GM19328 (cell line): ENCODE measurements at regions not wholly inside any gene's neighbourhood (a gene's known extent, or its start where the extent isn't known, plus 50 kb on each side); places are given as distances from the start of the nearest gene placed in this dataset.
"Not testable (repeated sequence)": the region's sequence is repeated elsewhere in the genome, so short reads cannot be mapped to it uniquely, and the experiment has no call there.

Experiments used
- ATAC-seq: cut with Tn5 transposase; IDR thresholded peaks from one replicate; pipeline ENCODE4 v1.9.1; 2021; ENCODE audit warnings: mild to moderate bottlenecking, moderate library complexity; ENCODE audit not compliant: unreplicated experiment

GRCh38 chr10:64283621-64284020, 762.4 kb downstream of the REEP3 start:
- no peak for ATAC-seq

GRCh38 chr10:64286533-64286932, 765.3 kb downstream of the REEP3 start:
- ATAC-seq: no peak

GRCh38 chr10:64288404-64288803, 767.2 kb downstream of the REEP3 start:
- ATAC-seq: no peak

GRCh38 chr10:64303566-64303965, 782.4 kb downstream of the REEP3 start:
- ATAC-seq: no peak

GRCh38 chr10:64306729-64307327, 785.6 kb downstream of the REEP3 start:
- ATAC-seq: no peak

GRCh38 chr10:64312876-64313275, 791.7 kb downstream of the REEP3 start:
- ATAC-seq: no peak

GRCh38 chr10:64313967-64314366, 792.8 kb downstream of the REEP3 start:
- no peak for ATAC-seq

- ATAC-seq: no peak
Observed at GRCh38 chr10:64316416-64316815, 795.2 kb downstream of the REEP3 start.

GRCh38 chr10:64316833-64317232, 795.6 kb downstream of the REEP3 start:
- ATAC-seq: no peak

- no peak for ATAC-seq
Observed at GRCh38 chr10:64320448-64320847, 799.2 kb downstream of the REEP3 start.

GRCh38 chr10:64329510-64329909, 808.3 kb downstream of the REEP3 start:
- no peak for ATAC-seq

GRCh38 chr10:64332551-64332950, 811.4 kb downstream of the REEP3 start:
- ATAC-seq: no peak

- no peak for ATAC-seq
Observed at GRCh38 chr10:64334084-64334483, 812.9 kb downstream of the REEP3 start.

GRCh38 chr10:64344211-64344610, 823.0 kb downstream of the REEP3 start:
- no peak for ATAC-seq

- ATAC-seq: no peak
Observed at GRCh38 chr10:64345856-64346255, 824.7 kb downstream of the REEP3 start.

GRCh38 chr10:64346389-64346788, 825.2 kb downstream of the REEP3 start:
- ATAC-seq: no peak

GRCh38 chr10:64350665-64351064, 829.5 kb downstream of the REEP3 start:
- no peak for ATAC-seq

GRCh38 chr10:64358907-64359306, 837.7 kb downstream of the REEP3 start:
- ATAC-seq: no peak

GRCh38 chr10:64360240-64360639, 839.0 kb downstream of the REEP3 start:
- ATAC-seq: not testable (repeated sequence)

GRCh38 chr10:64363687-64364086, 842.5 kb downstream of the REEP3 start:
- ATAC-seq: no peak

GRCh38 chr10:64365663-64366062, 844.5 kb downstream of the REEP3 start:
- ATAC-seq: no peak

GRCh38 chr10:64368298-64368697, 847.1 kb downstream of the REEP3 start:
- ATAC-seq: no peak
